Mucosa of rectum (tissue), 2 donors: ENCODE measurements at regions not wholly inside any gene's neighbourhood (a gene's known extent, or its start where the extent isn't known, plus 50 kb on each side); places are given as distances from the start of the nearest gene placed in this dataset.

Experiments
- H3K27ac ChIP-seq, 2 donors: one replicate each; pipeline ENCODE4 v1.7.0; 2013; ENCODE audit warnings: inconsistent platforms in 2 of 2, low read depth in 2 of 2, low read length in 2 of 2
- H3K27me3 ChIP-seq, 2 donors: one replicate each; pipeline ENCODE4 v1.7.0; 2013; ENCODE audit warnings: low read length in 2 of 2; ENCODE audit not compliant: control insufficient read depth in 2 of 2, insufficient read depth in 2 of 2
- H3K36me3 ChIP-seq, 2 donors: one replicate each; pipeline ENCODE4 v1.7.0; 2013; ENCODE audit warnings: low read length in 2 of 2; ENCODE audit not compliant: control insufficient read depth in 2 of 2, insufficient read depth in 2 of 2
- H3K4me1 ChIP-seq, 2 donors: one replicate each; pipeline ENCODE4 v1.7.0; 2013; ENCODE audit warnings: low read length in 2 of 2, mild to moderate bottlenecking in 1 of 2; ENCODE audit not compliant: control insufficient read depth in 2 of 2, insufficient read depth in 2 of 2
- H3K4me3 ChIP-seq, 2 donors: one replicate each; pipeline ENCODE4 v1.7.0; 2013; ENCODE audit warnings: low read length in 2 of 2
- H3K9ac ChIP-seq, 2 donors: one replicate each; pipeline ENCODE4 v1.7.0; 2013; ENCODE audit warnings: low read length in 2 of 2, low read depth in 1 of 2, mild to moderate bottlenecking in 1 of 2
- H3K9me3 ChIP-seq, 2 donors: one replicate each; pipeline ENCODE4 v1.7.0; 2013; ENCODE audit warnings: low read length in 2 of 2; ENCODE audit not compliant: control insufficient read depth in 2 of 2
- donor health status: healthy.
- donor health status: Normal muscosa, but diverticular disease.

- H3K36me3 ChIP-seq: no peaks in the 10 kb centered on the region
- H3K4me3 ChIP-seq: peak overlapping the region; percentile 78 to 81
- H3K27me3 ChIP-seq: no peaks in the 10 kb centered on the region
- no peaks in the 10 kb centered on the region for H3K9me3 ChIP-seq
- peak overlapping the region; percentile 83 to 93 for H3K9ac ChIP-seq
- peaks cover 9 to 23% of the 10 kb centered on the region in 2 donors for H3K4me1 ChIP-seq
- peak overlapping the region; percentile 93 to 94 for H3K27ac ChIP-seq
Observed at GRCh38 chr2:64767670-64768468, 114.2 kb upstream of the SERTAD2 start.

- Histone ChIP-seq H3K9ac (peak overlapping the region; percentile 83 to 93), H3K27ac (peak overlapping the region; percentile 93 to 94), H3K4me1 (peaks cover 9 to 23% of the 10 kb centered on the region in 2 donors)
Observed at GRCh38 chr2:64768491-64769005, 114.8 kb upstream of the SERTAD2 start.

GRCh38 chr2:64769392-64770044, 115.8 kb upstream of the SERTAD2 start:
- H3K27me3 ChIP-seq: no peaks in the 10 kb centered on the region
- H3K4me3 ChIP-seq: peak overlapping the region; percentile 47 to 51
- no peaks in the 10 kb centered on the region for H3K9me3 ChIP-seq
- peaks cover 9 to 23% of the 10 kb centered on the region in 2 donors for H3K4me1 ChIP-seq
- H3K27ac ChIP-seq: peak overlapping the region; percentile 49 to 74
- H3K9ac ChIP-seq: peak overlapping the region in 1 of 2 donors; percentile 1
- no peaks in the 10 kb centered on the region for H3K36me3 ChIP-seq

More at GRCh38 chr2:64768491-64769005, 114.8 kb upstream of the SERTAD2 start:
- H3K9me3 ChIP-seq: no peaks in the 10 kb centered on the region
- no peaks in the 10 kb centered on the region for H3K27me3 ChIP-seq
- H3K36me3 ChIP-seq: no peaks in the 10 kb centered on the region
- H3K4me3 ChIP-seq: peak overlapping the region; percentile 78 to 81

GRCh38 chr2:64770137-64770780, 116.5 kb upstream of the SERTAD2 start:
- peak overlapping the region in 1 of 2 donors; percentile 74 for H3K27ac ChIP-seq
- H3K9ac ChIP-seq: peak overlapping the region in 1 of 2 donors; percentile 1
- no peaks in the 10 kb centered on the region for H3K27me3 ChIP-seq

GRCh38 chr2:64770781-64771334, 117.1 kb upstream of the SERTAD2 start:
- Histone ChIP-seq H3K9me3 (no peaks in the 10 kb centered on the region), H3K4me1 (peaks cover 9 to 23% of the 10 kb centered on the region in 2 donors), H3K36me3 (no peaks in the 10 kb centered on the region), H3K9ac (no peak overlapping the region), H3K27me3 (no peaks in the 10 kb centered on the region), H3K4me3 (no peak overlapping the region), H3K27ac (no peak overlapping the region)

More at GRCh38 chr2:64770137-64770780, 116.5 kb upstream of the SERTAD2 start:
- Histone ChIP-seq H3K4me3 (no peak overlapping the region), H3K4me1 (peaks cover 9 to 23% of the 10 kb centered on the region in 2 donors), H3K9me3 (no peaks in the 10 kb centered on the region), H3K36me3 (no peaks in the 10 kb centered on the region)

- H3K9me3 ChIP-seq: no peaks in the 10 kb centered on the region
- no peaks in the 10 kb centered on the region for H3K36me3 ChIP-seq
- H3K4me3 ChIP-seq: no peak overlapping the region
- no peak overlapping the region for H3K27ac ChIP-seq
- H3K4me1 ChIP-seq: peaks cover 5 to 23% of the 10 kb centered on the region in 2 donors
- no peak overlapping the region for H3K9ac ChIP-seq
- H3K27me3 ChIP-seq: no peaks in the 10 kb centered on the region
Observed at GRCh38 chr2:64771737-64772136, 118.0 kb upstream of the SERTAD2 start.

GRCh38 chr2:64773461-64774118, 119.9 kb upstream of the SERTAD2 start:
- Histone ChIP-seq H3K27ac (no peak overlapping the region), H3K4me3 (no peak overlapping the region), H3K9me3 (no peaks in the 10 kb centered on the region), H3K36me3 (no peaks in the 10 kb centered on the region), H3K27me3 (no peaks in the 10 kb centered on the region), H3K9ac (no peak overlapping the region), H3K4me1 (peaks cover 3 to 13% of the 10 kb centered on the region in 2 donors)

- Histone ChIP-seq H3K27me3 (no peaks in the 10 kb centered on the region), H3K27ac (no peak overlapping the region), H3K4me1 (no peaks in the 10 kb centered on the region), H3K9ac (no peak overlapping the region), H3K36me3 (no peaks in the 10 kb centered on the region), H3K4me3 (no peak overlapping the region), H3K9me3 (no peaks in the 10 kb centered on the region)
Observed at GRCh38 chr2:64777841-64778240, 124.1 kb upstream of the SERTAD2 start.

- no peaks in the 10 kb centered on the region for H3K27me3 ChIP-seq
- no peak overlapping the region for H3K4me3 ChIP-seq
- no peaks in the 10 kb centered on the region for H3K9me3 ChIP-seq
- no peak overlapping the region for H3K9ac ChIP-seq
- H3K36me3 ChIP-seq: no peaks in the 10 kb centered on the region
- no peak overlapping the region for H3K27ac ChIP-seq
- no peaks in the 10 kb centered on the region for H3K4me1 ChIP-seq
Observed at GRCh38 chr2:64779117-64779690, 125.5 kb upstream of the SERTAD2 start.
